ENCODE measurements at regions not wholly inside any gene's neighbourhood (a gene's known extent, or its start where the extent isn't known, plus 50 kb on each side); places are given as distances from the start of the nearest gene placed in this dataset.

GRCh38 chr1:238960071-238960470, 426.3 kb upstream of the CHRM3 start:
- TF ChIP-seq CTCF (IDR thresholded peaks at IDR 0.05; ENCODE audit: insufficient read depth in 1 of 2, low read depth in 1 of 2, low read length in 1 of 2, severe bottlenecking in 1 of 2, unreplicated experiment in 1 of 2) = no peak
- no peaks in the 10 kb centered on the region for H3K9me3 Mint-ChIP-seq (ENCODE audit: unreplicated experiment)
- H3K27ac Mint-ChIP-seq (ENCODE audit: unreplicated experiment) = no peak overlapping the region
- no peaks in the 10 kb centered on the region for H3K9me3 ChIP-seq
- POLR2A ChIA-PET = no interaction called here
- no peaks in the 10 kb centered on the region for H3K27me3 ChIP-seq (replicated peaks; ENCODE audit: control insufficient read depth, insufficient read depth, low read length)
- peaks cover 3% of the 10 kb centered on the region for H3K27me3 Mint-ChIP-seq (ENCODE audit: insufficient read depth, unreplicated experiment)
- H3K4me1 Mint-ChIP-seq (ENCODE audit: low read depth, unreplicated experiment) = no peaks in the 10 kb centered on the region
- H3K36me3 ChIP-seq (ENCODE audit: control insufficient read depth, insufficient read depth, low read length) = no peaks in the 10 kb centered on the region
- CTCF ChIA-PET = no interaction called here
- no peaks in the 10 kb centered on the region for H3K36me3 Mint-ChIP-seq (ENCODE audit: insufficient read depth, unreplicated experiment)
- intact Hi-C loops (cut with micrococcal nuclease; ENCODE audit: unreplicated experiment) = no loop called here
- no TSS peak for BruUV-seq (replicated peaks)
- H3K4me1 ChIP-seq = no peaks in the 10 kb centered on the region
- H3K4me3 ChIP-seq (ENCODE audit: low read depth, low read length) = no peak overlapping the region
- H3K4me3 Mint-ChIP-seq (ENCODE audit: unreplicated experiment) = no peak overlapping the region
- DNase-seq = no peak

GRCh38 chr1:238955934-238956333, 430.4 kb upstream of the CHRM3 start:
- DNase-seq = no peak
- Mint-ChIP-seq H3K36me3 (ENCODE audit: insufficient read depth, unreplicated experiment) (no peaks in the 10 kb centered on the region), H3K27me3 (ENCODE audit: insufficient read depth, unreplicated experiment) (no peaks in the 10 kb centered on the region), H3K4me1 (ENCODE audit: low read depth, unreplicated experiment) (no peaks in the 10 kb centered on the region), H3K4me3 (ENCODE audit: unreplicated experiment) (no peak overlapping the region), H3K27ac (ENCODE audit: unreplicated experiment) (no peak overlapping the region), H3K9me3 (ENCODE audit: unreplicated experiment) (no peaks in the 10 kb centered on the region)
- H3K9me3 ChIP-seq = no peaks in the 10 kb centered on the region
- TF ChIP-seq CTCF (IDR thresholded peaks at IDR 0.05; ENCODE audit: insufficient read depth in 1 of 2, low read depth in 1 of 2, low read length in 1 of 2, severe bottlenecking in 1 of 2, unreplicated experiment in 1 of 2) = no peak
- H3K27me3 ChIP-seq (replicated peaks; ENCODE audit: control insufficient read depth, insufficient read depth, low read length) = no peaks in the 10 kb centered on the region
- no peaks in the 10 kb centered on the region for H3K4me1 ChIP-seq
- POLR2A ChIA-PET = no interaction called here
- BruUV-seq (replicated peaks) = no TSS peak
- intact Hi-C loops (cut with micrococcal nuclease; ENCODE audit: unreplicated experiment) = no loop called here
- no peaks in the 10 kb centered on the region for H3K36me3 ChIP-seq (ENCODE audit: control insufficient read depth, insufficient read depth, low read length)
- CTCF ChIA-PET = no interaction called here
- no peak overlapping the region for H3K4me3 ChIP-seq (ENCODE audit: low read depth, low read length)

GRCh38 chr1:238954865-238955264, 431.5 kb upstream of the CHRM3 start:
- intact Hi-C loops (cut with micrococcal nuclease; ENCODE audit: unreplicated experiment) = loop anchor here (5.0 kb wide), 3 partner anchors 718 to 1148 kb away; no protein-coding TSS in a partner anchor
- Mint-ChIP-seq H3K4me1 (ENCODE audit: low read depth, unreplicated experiment) (no peaks in the 10 kb centered on the region), H3K27ac (ENCODE audit: unreplicated experiment) (no peak overlapping the region), H3K9me3 (ENCODE audit: unreplicated experiment) (no peaks in the 10 kb centered on the region), H3K27me3 (ENCODE audit: insufficient read depth, unreplicated experiment) (peaks cover 2% of the 10 kb centered on the region), H3K36me3 (ENCODE audit: insufficient read depth, unreplicated experiment) (no peaks in the 10 kb centered on the region), H3K4me3 (ENCODE audit: unreplicated experiment) (no peak overlapping the region)
- DNase-seq = no peak
- H3K27me3 ChIP-seq (replicated peaks; ENCODE audit: control insufficient read depth, insufficient read depth, low read length) = no peaks in the 10 kb centered on the region
- CTCF ChIA-PET = no interaction called here
- H3K36me3 ChIP-seq (ENCODE audit: control insufficient read depth, insufficient read depth, low read length) = no peaks in the 10 kb centered on the region
- POLR2A ChIA-PET = no interaction called here
- no peak for TF ChIP-seq CTCF (IDR thresholded peaks at IDR 0.05; ENCODE audit: insufficient read depth in 1 of 2, low read depth in 1 of 2, low read length in 1 of 2, severe bottlenecking in 1 of 2, unreplicated experiment in 1 of 2)
- H3K9me3 ChIP-seq = no peaks in the 10 kb centered on the region
- no TSS peak for BruUV-seq (replicated peaks)
- no peak overlapping the region for H3K4me3 ChIP-seq (ENCODE audit: low read depth, low read length)
- no peaks in the 10 kb centered on the region for H3K4me1 ChIP-seq

Data from Caco-2 (cell line).